K562 (cell line): ENCODE measurements at regions not wholly inside any gene's neighbourhood (a gene's known extent, or its start where the extent isn't known, plus 50 kb on each side); places are given as distances from the start of the nearest gene placed in this dataset.

ENCODE experiments used
- BRD4 ChIP-seq: fragments of 200-600 bp; sonication (generic); IDR thresholded peaks from 2 replicates; pipeline ENCODE4 v1.6.1; 2017; ENCODE audit warnings: inconsistent platforms
- COPS2 ChIP-seq: fragments of 450-650 bp; conservative IDR thresholded peaks from 2 replicates; pipeline ENCODE4 v1.6.1; 2016; ENCODE audit warnings: mild to moderate bottlenecking, moderate library complexity
- CREB1 ChIP-seq, 2 experiments: sonication (generic) in 1 of 2; formaldehyde crosslinking in 1 of 2; IDR thresholded peaks; 2 replicates each; pipeline versions ENCODE4 v1.6.1 to v1.8.0; 2012 to 2022; ENCODE audit warnings: inconsistent platforms in 1 of 2, mild to moderate bottlenecking in 1 of 2, missing genetic modification reagents in 1 of 2, moderate library complexity in 1 of 2
- EHMT2 ChIP-seq: fragments of 450-650 bp; IDR thresholded peaks from 2 replicates; pipeline ENCODE4 v1.6.1; 2018; ENCODE audit warnings: antibody characterized with exemption
- ESRRA ChIP-seq: fragments of 450-650 bp; IDR thresholded peaks from 2 replicates; pipeline ENCODE4 v1.6.1; 2014; ENCODE audit warnings: low read depth, mild to moderate bottlenecking, moderate library complexity, borderline replicate concordance
- FIP1L1 ChIP-seq: fragments of 200-400 bp; formaldehyde crosslinking; IDR thresholded peaks from 2 replicates; pipeline ENCODE4 v1.6.1; 2018; ENCODE audit warnings: mild to moderate bottlenecking, low read depth, low read length; ENCODE audit not compliant: poor library complexity, severe bottlenecking
- ILK ChIP-seq: fragments of 450-650 bp; IDR thresholded peaks from 2 replicates; pipeline ENCODE4 v1.6.1; 2016; ENCODE audit warnings: missing genetic modification characterization, low read depth, mild to moderate bottlenecking, missing compliant biosample characterization, moderate library complexity, borderline replicate concordance
- MAFK ChIP-seq: IDR thresholded peaks from 2 replicates; pipeline ENCODE4 v1.6.1; 2011; ENCODE audit warnings: low read length, improper control_type of control experiment
- NCOR1 ChIP-seq: fragments of 450-650 bp; IDR thresholded peaks from 2 replicates; pipeline ENCODE4 v1.6.1; 2016; ENCODE audit warnings: mild to moderate bottlenecking, moderate library complexity
- PML ChIP-seq: IDR thresholded peaks from 2 replicates; pipeline ENCODE4 v1.6.1; 2012; ENCODE audit warnings: low read length, inconsistent platforms
- STAT5B ChIP-seq: fragments of 250-450 bp; sonication (Bioruptor Pico); IDR thresholded peaks from 2 replicates; pipeline ENCODE4 v1.8.0; 2021; ENCODE audit warnings: mild to moderate bottlenecking, inconsistent platforms
- STAT6 ChIP-seq: sonication (generic); formaldehyde crosslinking; IDR thresholded peaks from 2 replicates; pipeline ENCODE4 v1.8.1; 2023; ENCODE audit warnings: mild to moderate bottlenecking, missing genetic modification reagents
- ZFP1 ChIP-seq: fragments of 450-650 bp; formaldehyde crosslinking; IDR thresholded peaks from 2 replicates; pipeline ENCODE4 v1.4.0; 2020; ENCODE audit warnings: mild to moderate bottlenecking, mixed read lengths
- ZNF253 ChIP-seq: fragments of 250-450 bp; sonication (Bioruptor Pico); conservative IDR thresholded peaks from 2 replicates; pipeline ENCODE4 v1.6.1; 2021; ENCODE audit warnings: mild to moderate bottlenecking
- ZNF644 ChIP-seq: fragments of 200-800 bp; sonication (Bioruptor generic); IDR thresholded peaks from 2 replicates; pipeline ENCODE4 v1.6.1; 2016; ENCODE audit warnings: low read depth, missing genetic modification characterization, missing compliant biosample characterization
- TF ChIP-seq, protein P1 (sequence below): fragments of 450-650 bp; IDR thresholded peaks from 2 replicates; pipeline ENCODE4 v1.6.1; 2016; ENCODE audit warnings: low read depth, mild to moderate bottlenecking, moderate library complexity
- TF ChIP-seq, protein P2 (sequence below): fragments of 250-450 bp; sonication (Bioruptor Pico); IDR thresholded peaks from 2 replicates; pipeline ENCODE4 v1.4.0; 2020

GRCh38 chr17:27379888-27380533 is 76.2 kb upstream of the KSR1 start (continued):
- TF ChIP-seq CREB1 (IDR thresholded peaks at IDR 0.05) (no peak), CREB1 (CRISPR knock-in tag; IDR thresholded peaks at IDR 0.05) (no peak), NCOR1 (no peak), BRD4 (no peak), COPS2 (no peak), STAT6 (CRISPR knock-in tag) (no peak), ZFP1 (CRISPR knock-in tag) (no peak), ZNF644 (tag) (no peak), FIP1L1 (no peak), STAT5B (CRISPR knock-in tag) (no peak), ESRRA (no peak), PML (no peak), EHMT2 (no peak), MAFK (no peak), ZNF253 (CRISPR knock-in tag) (no peak), ILK (tag) (no peak)
- TF ChIP-seq, protein P1, sequence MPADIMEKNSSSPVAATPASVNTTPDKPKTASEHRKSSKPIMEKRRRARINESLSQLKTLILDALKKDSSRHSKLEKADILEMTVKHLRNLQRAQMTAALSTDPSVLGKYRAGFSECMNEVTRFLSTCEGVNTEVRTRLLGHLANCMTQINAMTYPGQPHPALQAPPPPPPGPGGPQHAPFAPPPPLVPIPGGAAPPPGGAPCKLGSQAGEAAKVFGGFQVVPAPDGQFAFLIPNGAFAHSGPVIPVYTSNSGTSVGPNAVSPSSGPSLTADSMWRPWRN = no peak
- TF ChIP-seq, protein P2, sequence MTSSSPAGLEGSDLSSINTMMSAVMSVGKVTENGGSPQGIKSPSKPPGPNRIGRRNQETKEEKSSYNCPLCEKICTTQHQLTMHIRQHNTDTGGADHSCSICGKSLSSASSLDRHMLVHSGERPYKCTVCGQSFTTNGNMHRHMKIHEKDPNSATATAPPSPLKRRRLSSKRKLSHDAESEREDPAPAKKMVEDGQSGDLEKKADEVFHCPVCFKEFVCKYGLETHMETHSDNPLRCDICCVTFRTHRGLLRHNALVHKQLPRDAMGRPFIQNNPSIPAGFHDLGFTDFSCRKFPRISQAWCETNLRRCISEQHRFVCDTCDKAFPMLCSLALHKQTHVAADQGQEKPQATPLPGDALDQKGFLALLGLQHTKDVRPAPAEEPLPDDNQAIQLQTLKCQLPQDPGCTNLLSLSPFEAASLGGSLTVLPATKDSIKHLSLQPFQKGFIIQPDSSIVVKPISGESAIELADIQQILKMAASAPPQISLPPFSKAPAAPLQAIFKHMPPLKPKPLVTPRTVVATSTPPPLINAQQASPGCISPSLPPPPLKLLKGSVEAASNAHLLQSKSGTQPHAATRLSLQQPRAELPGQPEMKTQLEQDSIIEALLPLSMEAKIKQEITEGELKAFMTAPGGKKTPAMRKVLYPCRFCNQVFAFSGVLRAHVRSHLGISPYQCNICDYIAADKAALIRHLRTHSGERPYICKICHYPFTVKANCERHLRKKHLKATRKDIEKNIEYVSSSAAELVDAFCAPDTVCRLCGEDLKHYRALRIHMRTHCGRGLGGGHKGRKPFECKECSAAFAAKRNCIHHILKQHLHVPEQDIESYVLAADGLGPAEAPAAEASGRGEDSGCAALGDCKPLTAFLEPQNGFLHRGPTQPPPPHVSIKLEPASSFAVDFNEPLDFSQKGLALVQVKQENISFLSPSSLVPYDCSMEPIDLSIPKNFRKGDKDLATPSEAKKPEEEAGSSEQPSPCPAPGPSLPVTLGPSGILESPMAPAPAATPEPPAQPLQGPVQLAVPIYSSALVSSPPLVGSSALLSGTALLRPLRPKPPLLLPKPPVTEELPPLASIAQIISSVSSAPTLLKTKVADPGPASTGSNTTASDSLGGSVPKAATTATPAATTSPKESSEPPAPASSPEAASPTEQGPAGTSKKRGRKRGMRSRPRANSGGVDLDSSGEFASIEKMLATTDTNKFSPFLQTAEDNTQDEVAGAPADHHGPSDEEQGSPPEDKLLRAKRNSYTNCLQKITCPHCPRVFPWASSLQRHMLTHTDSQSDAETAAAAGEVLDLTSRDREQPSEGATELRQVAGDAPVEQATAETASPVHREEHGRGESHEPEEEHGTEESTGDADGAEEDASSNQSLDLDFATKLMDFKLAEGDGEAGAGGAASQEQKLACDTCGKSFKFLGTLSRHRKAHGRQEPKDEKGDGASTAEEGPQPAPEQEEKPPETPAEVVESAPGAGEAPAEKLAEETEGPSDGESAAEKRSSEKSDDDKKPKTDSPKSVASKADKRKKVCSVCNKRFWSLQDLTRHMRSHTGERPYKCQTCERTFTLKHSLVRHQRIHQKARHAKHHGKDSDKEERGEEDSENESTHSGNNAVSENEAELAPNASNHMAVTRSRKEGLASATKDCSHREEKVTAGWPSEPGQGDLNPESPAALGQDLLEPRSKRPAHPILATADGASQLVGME (CRISPR knock-in tag) = no peak
